Esophagus muscularis mucosa (tissue), 4 donors: ENCODE measurements at regions not wholly inside any gene's neighbourhood (a gene's known extent, or its start where the extent isn't known, plus 50 kb on each side); places are given as distances from the start of the nearest gene placed in this dataset.

Experiments used
- DNase-seq: peaks from one replicate; pipeline ENCODE4 v3.0.0-alpha.2; 2017; ENCODE audit errors: extremely low spot score
- H3K27ac ChIP-seq, 4 donors: fragments of 200-600 bp; sonication (generic); replicated peaks in 1 of 4; 1 replicate in 3 of 4; 2 replicates in 1 of 4; pipeline ENCODE4 v1.5.1; 2016 to 2019; ENCODE audit warnings: mild to moderate bottlenecking in 1 of 4
- H3K27me3 ChIP-seq, 4 donors: fragments of 200-600 bp; sonication (generic); one replicate each; pipeline versions ENCODE4 v1.5.1 to v1.6.0; 2016 to 2019
- H3K36me3 ChIP-seq, 4 donors: fragments of 200-600 bp; sonication (generic); one replicate each; pipeline ENCODE4 v1.5.1; 2016 to 2019
- H3K4me1 ChIP-seq, 4 donors: fragments of 200-600 bp; sonication (generic); one replicate each; pipeline ENCODE4 v1.5.1; 2016 to 2019
- H3K4me3 ChIP-seq, 4 donors: fragments of 200-600 bp; sonication (generic); 1 replicate in 2 of 4; 2 replicates in 2 of 4; pipeline ENCODE4 v1.5.1; 2016 to 2019; ENCODE audit warnings: mild to moderate bottlenecking in 4 of 4, moderate library complexity in 1 of 4
- H3K9me3 ChIP-seq, 4 donors: fragments of 200-600 bp; sonication (generic); 1 replicate in 3 of 4; 2 replicates in 1 of 4; pipeline ENCODE4 v1.5.1; 2016 to 2019
- CTCF ChIP-seq, 3 experiments: fragments of 200-600 bp in 2 of 3; fragments of 450-650 bp in 1 of 3; sonication (generic) in 2 of 3; IDR thresholded peaks; one replicate each; pipeline ENCODE4 v1.5.1; 2017 to 2019; ENCODE audit warnings: antibody characterized with exemption in 3 of 3, mild to moderate bottlenecking in 2 of 3, moderate library complexity in 1 of 3
- EP300 ChIP-seq: sonication (generic); formaldehyde crosslinking; IDR thresholded peaks from one replicate; pipeline ENCODE4 v1.6.1; 2017; ENCODE audit warnings: antibody characterized with exemption
- POLR2A ChIP-seq: fragments of 450-650 bp; IDR thresholded peaks from one replicate; pipeline ENCODE4 v1.6.1; 2017; ENCODE audit warnings: antibody characterized with exemption, moderate library complexity, mild to moderate bottlenecking, low read depth
- POLR2AphosphoS5 ChIP-seq, 2 donors: sonication (generic); formaldehyde crosslinking; IDR thresholded peaks; one replicate each; pipeline ENCODE4 v1.6.1; 2017; ENCODE audit warnings: antibody characterized with exemption in 2 of 2
- WGBS: methylation state at CpG from one replicate; pipeline ENCODE4 v1.1.5; 2018; 5-methylcytosine and 5-hydroxymethylcytosine counted together
- intact Hi-C: fragments of 100-400 bp; cut with DNase I; formaldehyde crosslinking; loops from one replicate; pipeline ENCODE4 v1.15.1; 2023

DNA sequence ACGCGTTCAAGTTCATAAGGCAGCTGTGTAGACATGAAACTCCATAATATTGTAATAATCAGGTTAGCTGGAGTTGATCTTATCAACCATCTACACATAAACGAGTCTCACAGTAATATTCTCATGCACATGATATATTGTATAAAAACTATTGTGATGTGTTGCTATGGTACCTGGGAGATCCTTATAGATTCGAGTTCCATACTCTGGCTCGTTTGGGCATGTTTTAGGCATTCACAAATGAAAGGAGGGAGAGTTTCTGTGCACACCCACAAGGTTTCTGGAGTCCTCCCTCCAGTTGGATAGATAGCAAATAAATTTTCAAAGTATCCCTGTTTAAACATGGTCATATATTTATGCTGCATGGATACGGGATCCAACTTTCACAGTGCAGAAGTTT is 567.5 kb upstream of the SLC35B3 start:
- intact Hi-C loops, result no loop called here
- Histone ChIP-seq H3K9me3 (no peaks in the 10 kb centered on the region), H3K4me1 (no peaks in the 10 kb centered on the region), H3K27ac (no peak overlapping the region), H3K4me3 (no peak overlapping the region), H3K36me3 (no peaks in the 10 kb centered on the region), H3K27me3 (no peaks in the 10 kb centered on the region)
- no peak for DNase-seq
- 79% methylated on average over 6 of the region's 6 CpGs for WGBS
- TF ChIP-seq CTCF (IDR thresholded peaks at IDR 0.05) (no peak), EP300 (no peak), POLR2A (no peak)

GRCh38 chr6:8995156-8995555 is 559.8 kb upstream of the SLC35B3 start:
- intact Hi-C loops, result no loop called here
- no peak for TF ChIP-seq POLR2AphosphoS5 (IDR thresholded peaks at IDR 0.05)
- TF ChIP-seq CTCF (IDR thresholded peaks at IDR 0.05), result no peak
- no peak for TF ChIP-seq POLR2A
- TF ChIP-seq EP300, result no peak
- 75% methylated on average over 1 of the region's 1 CpG for WGBS

DNA sequence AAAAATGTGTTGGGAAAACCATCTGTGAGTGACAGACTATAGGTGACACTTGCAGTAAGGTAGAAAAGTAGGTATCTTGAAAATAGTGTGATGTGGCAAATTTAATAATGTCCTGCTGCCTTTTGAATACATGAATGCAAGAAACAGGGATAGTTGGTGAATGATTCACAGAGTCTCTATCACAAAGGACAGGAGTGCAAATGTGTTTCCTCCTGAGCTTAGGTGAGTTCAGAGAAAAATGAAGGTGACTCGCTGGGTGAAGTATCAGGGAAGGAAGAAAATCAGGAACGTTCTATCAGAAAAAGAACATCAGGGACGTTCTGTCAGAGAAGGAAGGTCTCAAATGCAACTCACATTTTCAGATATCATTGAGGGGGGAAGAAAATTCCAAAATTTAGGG is 557.8 kb upstream of the SLC35B3 start:
- TF ChIP-seq CTCF (IDR thresholded peaks at IDR 0.05), result no peak
- TF ChIP-seq EP300, result no peak
- TF ChIP-seq POLR2AphosphoS5 (IDR thresholded peaks at IDR 0.05), result no peak
- no peaks in the 10 kb centered on the region for H3K4me1 ChIP-seq
- H3K27me3 ChIP-seq, result peaks cover 0 to 7% (median 0%) of the 10 kb centered on the region in 4 donors
- DNase-seq, result no peak
- H3K27ac ChIP-seq, result no peak overlapping the region
- intact Hi-C loops, result no loop called here
- WGBS, result 86% methylated on average over 3 of the region's 3 CpGs
- no peak overlapping the region for H3K4me3 ChIP-seq
- H3K36me3 ChIP-seq, result no peaks in the 10 kb centered on the region
- no peaks in the 10 kb centered on the region for H3K9me3 ChIP-seq

More at GRCh38 chr6:8995156-8995555, 559.8 kb upstream of the SLC35B3 start:
- no peak overlapping the region for H3K27ac ChIP-seq
- H3K27me3 ChIP-seq, result peaks cover 0 to 7% (median 0%) of the 10 kb centered on the region in 4 donors
- H3K9me3 ChIP-seq, result no peaks in the 10 kb centered on the region
- H3K4me3 ChIP-seq, result no peak overlapping the region
- H3K36me3 ChIP-seq, result no peaks in the 10 kb centered on the region
- no peaks in the 10 kb centered on the region for H3K4me1 ChIP-seq
- DNase-seq, result no peak

DNA sequence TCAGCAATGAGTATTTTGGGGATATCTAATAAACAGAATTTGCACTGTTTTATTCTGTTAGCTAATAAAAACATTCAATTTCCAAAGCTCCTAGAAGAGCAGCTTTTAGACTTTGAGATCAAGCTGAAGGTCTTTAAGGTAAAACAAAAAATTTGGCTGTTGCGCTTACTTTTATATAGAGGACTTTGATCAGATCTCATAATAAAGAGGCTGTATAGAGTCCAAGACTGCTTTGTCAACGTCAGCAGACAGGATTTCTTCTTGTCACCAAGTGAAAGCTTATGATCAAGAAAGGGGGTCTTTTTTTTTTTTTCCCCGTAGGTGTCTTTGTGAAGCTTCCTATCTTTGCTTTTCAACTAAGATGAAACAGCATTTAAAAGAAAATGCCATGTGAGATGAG is 556.5 kb upstream of the SLC35B3 start:
- H3K27ac ChIP-seq, result no peak overlapping the region
- no peak overlapping the region for H3K4me3 ChIP-seq
- no peaks in the 10 kb centered on the region for H3K36me3 ChIP-seq
- WGBS, result 58% methylated on average over 3 of the region's 3 CpGs
- DNase-seq, result no peak
- no peaks in the 10 kb centered on the region for H3K9me3 ChIP-seq
- peaks cover 0 to 7% (median 0%) of the 10 kb centered on the region in 4 donors for H3K27me3 ChIP-seq
- TF ChIP-seq EP300 (no peak), POLR2AphosphoS5 (IDR thresholded peaks at IDR 0.05) (no peak), POLR2A (no peak), CTCF (IDR thresholded peaks at IDR 0.05) (no peak)
- intact Hi-C loops, result no loop called here
- no peaks in the 10 kb centered on the region for H3K4me1 ChIP-seq

DNA sequence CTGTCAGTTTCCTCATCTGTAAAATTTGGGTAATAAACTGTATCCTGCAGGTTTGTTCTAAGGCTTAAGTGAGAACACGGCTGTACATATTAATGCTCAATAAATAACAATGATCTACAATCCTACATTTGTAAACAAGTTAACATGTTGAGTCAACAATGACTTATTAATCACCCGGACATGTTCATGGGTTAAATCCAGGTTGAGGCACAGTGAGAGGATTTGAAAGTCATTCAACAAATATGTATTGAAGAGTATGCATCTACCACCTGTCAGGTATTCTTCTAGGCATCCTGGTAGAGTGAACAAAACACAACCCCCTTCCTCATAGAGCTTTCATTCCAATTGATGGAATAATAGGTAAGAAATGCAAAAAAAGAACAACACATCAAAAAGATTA is 554.7 kb upstream of the SLC35B3 start:
- no peak for TF ChIP-seq EP300
- no peak for TF ChIP-seq CTCF (IDR thresholded peaks at IDR 0.05)
- no peak for TF ChIP-seq POLR2A
- TF ChIP-seq POLR2AphosphoS5 (IDR thresholded peaks at IDR 0.05), result no peak
- no peaks in the 10 kb centered on the region for H3K36me3 ChIP-seq
- no peaks in the 10 kb centered on the region for H3K27me3 ChIP-seq
- no peak overlapping the region for H3K27ac ChIP-seq
- intact Hi-C loops, result no loop called here
- 91% methylated on average over 2 of the region's 2 CpGs for WGBS
- no peak for DNase-seq
- H3K9me3 ChIP-seq, result no peaks in the 10 kb centered on the region
- no peak overlapping the region for H3K4me3 ChIP-seq
- no peaks in the 10 kb centered on the region for H3K4me1 ChIP-seq
